ENCODE measurements at regions not wholly inside any gene's neighbourhood (a gene's known extent, or its start where the extent isn't known, plus 50 kb on each side); places are given as distances from the start of the nearest gene placed in this dataset.

GRCh38 chr14:62018606-62019005, 256.4 kb downstream of the SNAPC1 start:
- Histone ChIP-seq H3K4me1 (ENCODE audit: control insufficient read depth in 5 of 5, insufficient read depth in 5 of 5, low read length in 5 of 5) (peaks cover 0 to 8% (median 5%) of the 10 kb centered on the region in 5 donors), H3K36me3 (ENCODE audit: control insufficient read depth in 5 of 5, insufficient read depth in 5 of 5, low read length in 5 of 5) (no peaks in the 10 kb centered on the region), H3K9me3 (ENCODE audit: control insufficient read depth in 5 of 5, low read length in 5 of 5) (no peaks in the 10 kb centered on the region), H3K27ac (ENCODE audit: low read depth, low read length) (no peak overlapping the region), H3K4me3 (ENCODE audit: low read depth in 1 of 5, low read length in 5 of 5) (no peak overlapping the region), H3K9ac (ENCODE audit: low read length in 5 of 5) (no peak overlapping the region), H3K27me3 (ENCODE audit: control insufficient read depth in 5 of 5, insufficient read depth in 4 of 5, low read length in 5 of 5) (no peaks in the 10 kb centered on the region)

GRCh38 chr14:62027958-62028357, 265.7 kb downstream of the SNAPC1 start:
- no peak overlapping the region for H3K9ac ChIP-seq (ENCODE audit: low read length in 5 of 5)
- H3K4me1 ChIP-seq (ENCODE audit: control insufficient read depth in 5 of 5, insufficient read depth in 5 of 5, low read length in 5 of 5), result peaks cover 0 to 7% (median 0%) of the 10 kb centered on the region in 5 donors
- H3K27ac ChIP-seq (ENCODE audit: low read depth, low read length), result no peak overlapping the region
- H3K4me3 ChIP-seq (ENCODE audit: low read depth in 1 of 5, low read length in 5 of 5), result no peak overlapping the region
- no peaks in the 10 kb centered on the region for H3K9me3 ChIP-seq (ENCODE audit: control insufficient read depth in 5 of 5, low read length in 5 of 5)
- no peaks in the 10 kb centered on the region for H3K36me3 ChIP-seq (ENCODE audit: control insufficient read depth in 5 of 5, insufficient read depth in 5 of 5, low read length in 5 of 5)
- no peaks in the 10 kb centered on the region for H3K27me3 ChIP-seq (ENCODE audit: control insufficient read depth in 5 of 5, insufficient read depth in 4 of 5, low read length in 5 of 5)

GRCh38 chr14:62029569-62029924, 267.3 kb downstream of the SNAPC1 start:
- Histone ChIP-seq H3K9me3 (ENCODE audit: control insufficient read depth in 5 of 5, low read length in 5 of 5) (peaks cover 0 to 2% (median 0%) of the 10 kb centered on the region in 5 donors), H3K4me3 (ENCODE audit: low read depth in 1 of 5, low read length in 5 of 5) (no peak overlapping the region), H3K27ac (ENCODE audit: low read depth, low read length) (no peak overlapping the region), H3K36me3 (ENCODE audit: control insufficient read depth in 5 of 5, insufficient read depth in 5 of 5, low read length in 5 of 5) (no peaks in the 10 kb centered on the region), H3K9ac (ENCODE audit: low read length in 5 of 5) (no peak overlapping the region), H3K4me1 (ENCODE audit: control insufficient read depth in 5 of 5, insufficient read depth in 5 of 5, low read length in 5 of 5) (peaks cover 0 to 7% (median 0%) of the 10 kb centered on the region in 5 donors), H3K27me3 (ENCODE audit: control insufficient read depth in 5 of 5, insufficient read depth in 4 of 5, low read length in 5 of 5) (no peaks in the 10 kb centered on the region)

GRCh38 chr14:62030387-62030786, 268.2 kb downstream of the SNAPC1 start:
- Histone ChIP-seq H3K36me3 (ENCODE audit: control insufficient read depth in 5 of 5, insufficient read depth in 5 of 5, low read length in 5 of 5) (no peaks in the 10 kb centered on the region), H3K4me1 (ENCODE audit: control insufficient read depth in 5 of 5, insufficient read depth in 5 of 5, low read length in 5 of 5) (peaks cover 0 to 7% (median 0%) of the 10 kb centered on the region in 5 donors), H3K4me3 (ENCODE audit: low read depth in 1 of 5, low read length in 5 of 5) (no peak overlapping the region), H3K27me3 (ENCODE audit: control insufficient read depth in 5 of 5, insufficient read depth in 4 of 5, low read length in 5 of 5) (no peaks in the 10 kb centered on the region), H3K27ac (ENCODE audit: low read depth, low read length) (no peak overlapping the region), H3K9ac (ENCODE audit: low read length in 5 of 5) (no peak overlapping the region), H3K9me3 (ENCODE audit: control insufficient read depth in 5 of 5, low read length in 5 of 5) (peaks cover 0 to 2% (median 0%) of the 10 kb centered on the region in 5 donors)

GRCh38 chr14:62031504-62031903, 269.3 kb downstream of the SNAPC1 start:
- H3K9ac ChIP-seq (ENCODE audit: low read length in 5 of 5), result no peak overlapping the region
- H3K27me3 ChIP-seq (ENCODE audit: control insufficient read depth in 5 of 5, insufficient read depth in 4 of 5, low read length in 5 of 5), result no peaks in the 10 kb centered on the region
- no peak overlapping the region for H3K27ac ChIP-seq (ENCODE audit: low read depth, low read length)
- H3K36me3 ChIP-seq (ENCODE audit: control insufficient read depth in 5 of 5, insufficient read depth in 5 of 5, low read length in 5 of 5), result no peaks in the 10 kb centered on the region
- no peak overlapping the region for H3K4me3 ChIP-seq (ENCODE audit: low read depth in 1 of 5, low read length in 5 of 5)
- H3K9me3 ChIP-seq (ENCODE audit: control insufficient read depth in 5 of 5, low read length in 5 of 5), result peaks cover 0 to 2% (median 0%) of the 10 kb centered on the region in 5 donors
- H3K4me1 ChIP-seq (ENCODE audit: control insufficient read depth in 5 of 5, insufficient read depth in 5 of 5, low read length in 5 of 5), result peaks cover 0 to 7% (median 0%) of the 10 kb centered on the region in 5 donors

- no peak overlapping the region for H3K27ac ChIP-seq (ENCODE audit: low read depth, low read length)
- H3K36me3 ChIP-seq (ENCODE audit: control insufficient read depth in 5 of 5, insufficient read depth in 5 of 5, low read length in 5 of 5), result no peaks in the 10 kb centered on the region
- no peaks in the 10 kb centered on the region for H3K27me3 ChIP-seq (ENCODE audit: control insufficient read depth in 5 of 5, insufficient read depth in 4 of 5, low read length in 5 of 5)
- H3K4me3 ChIP-seq (ENCODE audit: low read depth in 1 of 5, low read length in 5 of 5), result no peak overlapping the region
- H3K4me1 ChIP-seq (ENCODE audit: control insufficient read depth in 5 of 5, insufficient read depth in 5 of 5, low read length in 5 of 5), result no peaks in the 10 kb centered on the region
- H3K9me3 ChIP-seq (ENCODE audit: control insufficient read depth in 5 of 5, low read length in 5 of 5), result no peaks in the 10 kb centered on the region
- no peak overlapping the region for H3K9ac ChIP-seq (ENCODE audit: low read length in 5 of 5)
These were observed 291.0 kb downstream of the SNAPC1 start for GRCh38 chr14:62053188-62053587.

- H3K27me3 ChIP-seq (ENCODE audit: control insufficient read depth in 5 of 5, insufficient read depth in 4 of 5, low read length in 5 of 5), result no peaks in the 10 kb centered on the region
- no peak overlapping the region for H3K9ac ChIP-seq (ENCODE audit: low read length in 5 of 5)
- no peak overlapping the region for H3K4me3 ChIP-seq (ENCODE audit: low read depth in 1 of 5, low read length in 5 of 5)
- no peak overlapping the region for H3K27ac ChIP-seq (ENCODE audit: low read depth, low read length)
- no peaks in the 10 kb centered on the region for H3K4me1 ChIP-seq (ENCODE audit: control insufficient read depth in 5 of 5, insufficient read depth in 5 of 5, low read length in 5 of 5)
- no peaks in the 10 kb centered on the region for H3K36me3 ChIP-seq (ENCODE audit: control insufficient read depth in 5 of 5, insufficient read depth in 5 of 5, low read length in 5 of 5)
- no peaks in the 10 kb centered on the region for H3K9me3 ChIP-seq (ENCODE audit: control insufficient read depth in 5 of 5, low read length in 5 of 5)
These were observed 294.6 kb downstream of the SNAPC1 start for GRCh38 chr14:62056789-62057188.

- H3K36me3 ChIP-seq (ENCODE audit: control insufficient read depth in 5 of 5, insufficient read depth in 5 of 5, low read length in 5 of 5), result no peaks in the 10 kb centered on the region
- no peaks in the 10 kb centered on the region for H3K27me3 ChIP-seq (ENCODE audit: control insufficient read depth in 5 of 5, insufficient read depth in 4 of 5, low read length in 5 of 5)
- no peak overlapping the region for H3K27ac ChIP-seq (ENCODE audit: low read depth, low read length)
- H3K4me3 ChIP-seq (ENCODE audit: low read depth in 1 of 5, low read length in 5 of 5), result no peak overlapping the region
- no peaks in the 10 kb centered on the region for H3K9me3 ChIP-seq (ENCODE audit: control insufficient read depth in 5 of 5, low read length in 5 of 5)
- peaks cover 0 to 23% (median 20%) of the 10 kb centered on the region in 5 donors for H3K4me1 ChIP-seq (ENCODE audit: control insufficient read depth in 5 of 5, insufficient read depth in 5 of 5, low read length in 5 of 5)
- no peak overlapping the region for H3K9ac ChIP-seq (ENCODE audit: low read length in 5 of 5)
These were observed 300.4 kb downstream of the SNAPC1 start for GRCh38 chr14:62062645-62063044.

GRCh38 chr14:62064751-62065323, 302.6 kb downstream of the SNAPC1 start:
- Histone ChIP-seq H3K9ac (ENCODE audit: low read length in 5 of 5) (no peak overlapping the region), H3K27me3 (ENCODE audit: control insufficient read depth in 5 of 5, insufficient read depth in 4 of 5, low read length in 5 of 5) (no peaks in the 10 kb centered on the region), H3K27ac (ENCODE audit: low read depth, low read length) (no peak overlapping the region), H3K36me3 (ENCODE audit: control insufficient read depth in 5 of 5, insufficient read depth in 5 of 5, low read length in 5 of 5) (no peaks in the 10 kb centered on the region), H3K4me1 (ENCODE audit: control insufficient read depth in 5 of 5, insufficient read depth in 5 of 5, low read length in 5 of 5) (peaks cover 0 to 23% (median 20%) of the 10 kb centered on the region in 5 donors), H3K4me3 (ENCODE audit: low read depth in 1 of 5, low read length in 5 of 5) (no peak overlapping the region), H3K9me3 (ENCODE audit: control insufficient read depth in 5 of 5, low read length in 5 of 5) (no peaks in the 10 kb centered on the region)

- peaks cover 0 to 36% (median 31%) of the 10 kb centered on the region in 5 donors for H3K4me1 ChIP-seq (ENCODE audit: control insufficient read depth in 5 of 5, insufficient read depth in 5 of 5, low read length in 5 of 5)
- H3K27me3 ChIP-seq (ENCODE audit: control insufficient read depth in 5 of 5, insufficient read depth in 4 of 5, low read length in 5 of 5), result no peaks in the 10 kb centered on the region
- H3K9me3 ChIP-seq (ENCODE audit: control insufficient read depth in 5 of 5, low read length in 5 of 5), result no peaks in the 10 kb centered on the region
- no peak overlapping the region for H3K27ac ChIP-seq (ENCODE audit: low read depth, low read length)
- H3K4me3 ChIP-seq (ENCODE audit: low read depth in 1 of 5, low read length in 5 of 5), result no peak overlapping the region
- no peaks in the 10 kb centered on the region for H3K36me3 ChIP-seq (ENCODE audit: control insufficient read depth in 5 of 5, insufficient read depth in 5 of 5, low read length in 5 of 5)
- no peak overlapping the region for H3K9ac ChIP-seq (ENCODE audit: low read length in 5 of 5)
These were observed 304.1 kb downstream of the SNAPC1 start for GRCh38 chr14:62066304-62066703.
